RPMI7951 (cell line): ENCODE measurements at regions not wholly inside any gene's neighbourhood (a gene's known extent, or its start where the extent isn't known, plus 50 kb on each side); places are given as distances from the start of the nearest gene placed in this dataset.
"Not testable (repeated sequence)": the region's sequence is repeated elsewhere in the genome, so short reads cannot be mapped to it uniquely, and the experiment has no call there.

Source experiments
- DNase-seq: peaks from one replicate; pipeline ENCODE4 v3.0.0-alpha.2; 2012; ENCODE audit warnings: low read depth

GRCh38 chr12:9411616-9412268 lies 196.0 kb downstream of the KLRB1 start:
- not testable (repeated sequence) for DNase-seq

DNA sequence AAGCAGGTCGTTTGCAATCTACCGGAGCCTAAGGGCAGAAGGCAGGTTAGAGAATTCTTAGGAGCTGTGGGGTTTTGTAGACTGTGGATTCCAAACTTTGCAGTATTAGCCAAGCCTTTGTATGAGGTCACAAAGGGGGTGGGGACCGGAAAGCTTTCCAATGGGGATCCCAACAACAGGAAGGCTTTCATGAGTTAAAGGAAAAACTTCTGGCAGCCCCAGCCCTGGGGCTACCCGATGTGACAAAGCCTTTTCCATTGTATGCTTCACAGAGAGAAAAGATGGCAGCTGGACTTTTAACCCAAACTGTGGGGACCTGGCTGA lies 199.2 kb upstream of the PZP start:
- DNase-seq, result peak; percentile 67

- no peak for DNase-seq
Measured at GRCh38 chr12:9406564-9407424, 198.6 kb upstream of the PZP start.

DNA sequence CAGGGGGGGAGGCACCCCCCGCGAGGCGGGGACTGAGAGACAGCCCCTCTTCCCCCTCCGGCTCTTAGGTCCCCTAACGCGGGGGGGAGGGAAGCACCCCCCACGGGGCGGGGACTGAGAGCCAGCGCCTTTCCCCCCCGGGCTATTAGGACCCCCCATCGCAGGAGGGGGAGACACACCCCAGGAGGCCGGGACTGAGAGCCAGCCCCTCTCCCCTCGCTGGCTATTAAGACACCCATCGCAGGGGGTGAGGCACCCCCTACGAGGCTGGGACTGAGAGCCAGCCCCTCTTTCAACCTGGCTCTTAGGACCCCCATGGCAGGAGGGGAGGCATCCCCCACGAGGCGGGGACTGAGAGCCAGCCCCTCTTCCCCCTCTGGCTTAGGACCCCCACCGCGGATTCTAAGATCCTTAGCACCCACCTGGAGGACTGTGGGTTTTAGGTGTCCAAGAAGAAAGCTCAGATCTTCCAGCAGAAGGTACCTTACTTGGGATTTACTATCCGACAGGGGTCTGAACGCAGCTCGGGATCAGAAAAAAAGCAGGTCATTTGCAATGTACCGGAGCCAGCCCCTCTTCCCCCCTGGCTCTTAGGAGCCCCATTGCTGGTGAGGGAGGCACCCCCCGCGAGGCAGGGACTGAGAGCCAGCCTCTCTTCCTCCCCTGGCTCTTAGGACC lies 197.8 kb upstream of the PZP start:
- DNase-seq, result no peak

DNA sequence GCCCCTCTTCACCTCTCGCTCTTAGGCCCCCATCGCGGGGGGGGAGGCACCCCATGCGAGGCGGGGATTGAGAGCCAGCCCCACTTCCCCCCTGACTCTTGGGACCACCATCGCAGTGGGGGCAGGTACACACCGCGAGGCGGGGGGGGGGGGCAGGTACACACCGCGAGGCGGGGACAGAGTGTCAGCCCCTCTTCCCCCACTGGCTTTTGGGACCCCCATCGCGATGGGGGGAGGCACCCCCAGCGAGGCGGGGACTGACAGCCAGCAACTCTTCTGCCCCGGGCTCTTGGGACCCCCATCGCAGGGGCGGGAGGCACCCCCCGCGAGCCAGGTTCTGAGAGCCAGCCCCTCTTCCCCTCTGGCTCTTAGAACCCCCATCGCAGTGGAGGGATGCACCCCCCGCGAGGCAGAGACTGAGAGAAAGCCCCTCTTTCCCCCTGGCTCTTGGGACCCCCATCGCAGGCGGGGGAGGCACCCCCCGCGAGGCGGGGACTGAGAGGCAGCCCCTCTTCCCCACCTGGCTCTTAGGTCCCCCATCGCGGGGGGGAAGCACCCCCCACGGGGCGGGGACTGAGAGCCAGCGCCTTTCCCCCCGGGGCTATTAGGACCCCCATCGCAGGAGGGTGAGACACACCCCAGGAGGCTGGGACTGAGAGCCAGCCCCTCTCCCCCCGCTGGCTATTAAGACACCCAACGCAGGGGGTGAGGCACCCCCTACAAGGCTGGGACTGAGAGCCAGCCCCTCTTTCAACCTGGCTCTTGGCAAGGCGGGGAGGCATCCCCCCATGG lies 196.5 kb upstream of the PZP start:
- DNase-seq, result no peak

GRCh38 chr12:9404031-9404430 lies 195.8 kb upstream of the PZP start:
- DNase-seq, result no peak

GRCh38 chr12:9402432-9403040 lies 194.3 kb upstream of the PZP start:
- DNase-seq, result not testable (repeated sequence)

GRCh38 chr12:9396367-9396766 lies 188.2 kb upstream of the PZP start:
- not testable (repeated sequence) for DNase-seq

DNA sequence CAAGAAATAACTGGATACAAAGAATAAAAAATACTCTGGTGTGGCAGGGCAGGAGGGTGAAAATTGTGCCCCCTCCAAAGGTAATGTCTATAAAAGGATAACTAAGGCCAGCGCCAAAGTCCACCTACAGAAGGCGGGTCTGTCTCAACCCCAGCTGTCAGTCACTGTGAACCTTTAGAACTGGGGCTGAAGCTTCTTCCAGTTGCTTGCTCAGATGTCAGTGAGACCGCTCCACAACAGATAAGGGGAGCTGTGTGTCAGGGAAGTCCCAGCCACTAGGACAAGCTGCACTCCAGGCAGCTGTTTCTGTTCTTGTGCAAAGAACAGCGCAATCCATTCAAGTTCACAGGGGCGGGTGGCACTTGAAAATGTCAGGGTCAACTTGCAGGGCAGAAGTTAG lies 187.0 kb upstream of the PZP start:
- not testable (repeated sequence) for DNase-seq

GRCh38 chr12:9392842-9393241 lies 184.6 kb upstream of the PZP start:
- DNase-seq, result no peak

GRCh38 chr12:9391815-9392214 lies 183.6 kb upstream of the PZP start:
- no peak for DNase-seq

GRCh38 chr12:9390761-9391160 lies 182.6 kb upstream of the PZP start:
- no peak for DNase-seq

DNA sequence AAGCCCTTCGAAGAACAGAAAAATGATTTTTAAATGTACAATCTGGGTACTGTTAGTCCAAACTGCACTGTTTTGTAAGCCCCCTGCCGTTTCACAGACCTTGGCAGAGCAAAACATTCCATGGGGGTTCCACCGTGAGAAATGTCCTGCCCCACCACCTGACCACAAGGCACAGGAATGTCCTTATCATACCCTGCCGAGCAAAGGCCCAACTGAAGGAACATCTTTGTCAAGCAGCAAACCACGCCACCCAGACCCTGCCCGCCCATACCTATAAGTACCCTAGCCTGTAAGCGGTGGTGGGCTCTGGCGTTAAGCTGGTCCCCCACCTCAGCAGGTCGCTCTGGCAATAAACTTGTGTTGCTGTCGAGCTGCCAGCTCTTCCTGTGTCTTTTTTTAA lies 181.6 kb upstream of the PZP start:
- DNase-seq, result no peak

DNA sequence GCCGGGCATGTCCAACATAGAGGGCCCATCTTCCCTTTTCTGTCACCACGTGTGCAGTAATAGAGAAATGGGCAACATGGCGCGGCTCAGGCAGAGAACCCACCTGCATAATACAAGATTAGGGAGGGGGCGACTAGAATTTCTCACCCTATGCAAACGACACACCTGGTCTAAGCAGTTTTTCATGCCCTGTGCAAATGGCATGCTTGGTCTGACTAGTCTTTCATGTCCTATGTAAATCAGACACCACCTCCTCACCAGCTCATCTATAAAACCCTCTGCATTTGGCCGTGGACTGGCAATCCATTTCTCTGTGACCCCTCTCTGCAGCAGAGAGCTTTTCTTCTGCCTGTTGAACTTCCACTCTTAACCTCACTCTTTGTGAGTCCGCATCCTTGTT lies 180.2 kb upstream of the PZP start:
- DNase-seq, result no peak

GRCh38 chr12:9387450-9387849 lies 179.3 kb upstream of the PZP start:
- DNase-seq, result no peak

DNA sequence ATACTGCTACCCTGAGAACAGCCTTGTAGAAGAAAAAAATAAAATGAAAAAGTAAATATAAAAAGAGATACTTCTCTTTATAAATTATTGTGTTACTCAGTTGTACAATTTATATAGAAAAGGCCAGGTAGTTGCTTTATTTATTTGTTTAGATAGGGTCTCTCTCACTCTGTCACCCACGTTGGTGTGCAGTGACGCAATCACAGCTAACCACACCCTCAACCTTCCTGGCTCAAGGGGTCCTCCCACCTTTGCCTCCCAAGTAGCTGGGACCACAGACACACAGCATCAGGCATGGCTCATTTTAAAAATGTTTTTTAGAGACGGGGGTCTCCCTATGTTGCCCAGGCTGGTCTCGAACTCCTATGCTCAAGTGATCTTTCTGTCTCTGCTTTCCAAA lies 175.4 kb upstream of the PZP start:
- no peak for DNase-seq

DNA sequence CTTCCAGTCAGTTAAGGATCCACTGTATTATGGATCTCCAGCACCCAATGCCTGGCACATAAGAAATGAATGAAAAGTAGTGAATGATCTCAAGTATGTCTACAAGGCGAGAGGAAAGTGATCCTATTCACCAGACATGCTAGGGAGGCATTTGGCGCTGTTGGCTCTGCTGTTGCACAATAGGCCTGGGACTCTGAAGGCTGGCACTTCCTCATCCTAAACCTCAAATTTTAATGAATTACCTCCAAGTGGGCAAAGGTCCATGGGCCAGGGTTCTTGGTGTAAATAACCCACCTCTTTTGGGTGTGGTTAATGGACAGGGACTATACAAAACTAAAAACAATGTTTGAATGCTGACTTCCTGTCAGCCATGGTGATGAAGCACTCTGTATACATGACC lies 173.4 kb upstream of the PZP start:
- DNase-seq, result no peak

GRCh38 chr12:9380650-9381049 lies 172.5 kb upstream of the PZP start:
- DNase-seq, result no peak

DNA sequence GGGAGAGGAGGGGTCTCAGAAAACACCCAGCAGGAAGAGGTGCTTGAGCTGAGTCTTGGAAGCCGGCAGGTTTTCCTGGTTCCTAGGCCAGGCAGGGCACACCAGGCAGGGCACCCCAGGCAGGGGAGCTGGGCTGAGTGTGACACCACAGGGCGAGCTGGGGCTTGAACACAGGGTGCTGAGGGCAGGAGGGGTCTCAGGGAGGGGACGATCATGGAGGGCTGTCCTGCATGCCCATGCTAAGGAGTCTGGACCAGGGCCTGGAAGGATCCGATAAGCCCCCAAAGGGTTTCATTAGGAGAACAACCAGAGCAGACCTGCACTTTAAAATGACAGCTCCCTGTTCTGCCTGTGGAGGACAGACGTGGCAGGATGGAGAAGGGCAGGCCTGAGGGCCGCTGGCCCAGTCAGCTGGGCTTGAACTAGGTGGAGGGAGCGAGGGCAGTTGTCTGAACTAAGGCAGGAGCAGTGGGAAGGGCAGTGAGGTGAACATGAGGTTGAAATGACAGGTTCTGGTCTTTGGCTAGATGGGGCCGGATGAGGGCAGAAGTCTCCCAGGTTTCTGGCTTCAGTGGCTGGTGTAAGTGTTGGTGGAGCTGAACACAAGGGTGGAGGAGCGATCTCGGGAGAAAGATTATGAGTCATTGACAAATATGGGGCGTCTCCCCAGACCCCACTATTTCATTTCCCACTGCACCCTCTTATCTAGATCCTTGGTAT lies 171.0 kb upstream of the PZP start:
- DNase-seq, result no peak

DNA sequence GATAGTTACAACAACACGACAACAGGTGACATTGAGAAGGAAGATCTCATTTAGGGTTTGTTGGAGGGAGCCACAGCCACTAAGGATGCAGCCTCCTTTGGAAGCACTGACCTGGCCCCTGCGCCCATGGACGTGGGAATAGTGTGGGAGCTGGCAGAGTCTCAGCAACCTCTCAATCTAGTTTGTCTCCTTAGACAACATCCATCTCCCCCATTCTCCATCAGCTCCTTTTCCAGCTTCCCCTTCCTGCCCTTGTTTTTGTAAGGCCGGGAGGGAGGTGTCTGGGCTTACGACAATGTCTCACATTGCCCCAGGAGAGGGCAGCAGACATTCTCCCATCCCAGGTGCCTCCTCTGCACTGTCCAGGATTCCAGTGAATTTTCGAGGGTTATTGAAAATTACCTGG lies 170.2 kb upstream of the PZP start:
- DNase-seq, result no peak

- peak; percentile 40 for DNase-seq
Measured at GRCh38 chr12:9372202-9372601, 164.0 kb upstream of the PZP start.
